GM12878 (cell line): ENCODE measurements at regions not wholly inside any gene's neighbourhood (a gene's known extent, or its start where the extent isn't known, plus 50 kb on each side); places are given as distances from the start of the nearest gene placed in this dataset.

ENCODE experiments used
- HCFC1 ChIP-seq: fragments of 150-350 bp; IDR thresholded peaks from 2 replicates; pipeline ENCODE4 v1.6.1; 2014; ENCODE audit warnings: low read length
- HDAC2 ChIP-seq: fragments of 200-600 bp; sonication (generic); IDR thresholded peaks from 2 replicates; pipeline ENCODE4 v1.6.1; 2017
- HDAC6 ChIP-seq: fragments of 200-600 bp; sonication (generic); IDR thresholded peaks from one replicate; pipeline ENCODE4 v1.8.0; 2017; ENCODE audit warnings: antibody characterized with exemption; ENCODE audit not compliant: unreplicated experiment
- IRF5 ChIP-seq: fragments of 450-650 bp; IDR thresholded peaks from 2 replicates; pipeline ENCODE4 v1.6.1; 2017; ENCODE audit warnings: borderline replicate concordance
- LARP7 ChIP-seq: fragments of 450-650 bp; IDR thresholded peaks from 2 replicates; pipeline ENCODE4 v1.6.1; 2017; ENCODE audit warnings: mild to moderate bottlenecking
- MAX ChIP-seq: IDR thresholded peaks from 2 replicates; pipeline ENCODE4 v1.6.1; 2012; ENCODE audit warnings: low read depth, low read length, improper control_type of control experiment
- MTA2 ChIP-seq: fragments of 450-650 bp; IDR thresholded peaks from 2 replicates; pipeline ENCODE4 v1.6.1; 2016; ENCODE audit warnings: low read depth, mild to moderate bottlenecking, moderate library complexity
- MXI1 ChIP-seq: fragments of 150-350 bp; IDR thresholded peaks from 2 replicates; pipeline ENCODE4 v1.6.1; 2011; ENCODE audit warnings: low read depth, mild to moderate bottlenecking, inconsistent platforms, low read length, improper control_type of control experiment
- POLR2A ChIP-seq: IDR thresholded peaks from 2 replicates; pipeline ENCODE4 v1.6.1; 2011; ENCODE audit warnings: low read depth, mild to moderate bottlenecking, low read length
- POLR2AphosphoS2 ChIP-seq: IDR thresholded peaks from 2 replicates; pipeline ENCODE4 v1.6.1; 2011; ENCODE audit warnings: low read depth, mild to moderate bottlenecking, low read length, improper control_type of control experiment, moderate library complexity
- POLR2AphosphoS5 ChIP-seq: IDR thresholded peaks from 2 replicates; pipeline ENCODE4 v1.6.1; 2011; ENCODE audit warnings: mild to moderate bottlenecking, low read length, inconsistent platforms
- SREBF1 ChIP-seq: IDR thresholded peaks from 2 replicates; pipeline ENCODE4 v1.6.1; 2012; ENCODE audit warnings: mild to moderate bottlenecking, low read length
- STAT3 ChIP-seq: IDR thresholded peaks from 2 replicates; pipeline ENCODE4 v1.6.1; 2011; ENCODE audit warnings: low read depth, low read length, improper control_type of control experiment
- TF ChIP-seq, protein P1 (sequence below), 3 experiments: IDR thresholded peaks in 2 of 3; conservative IDR thresholded peaks in 1 of 3; 2 replicates each; pipeline ENCODE4 v1.5.1; 2011; ENCODE audit warnings: low read depth in 3 of 3, low read length in 3 of 3, mild to moderate bottlenecking in 3 of 3, control low read depth in 2 of 3, moderate library complexity in 2 of 3, inconsistent platforms in 1 of 3, mixed read lengths in 1 of 3; ENCODE audit not compliant: control insufficient read depth in 2 of 3, insufficient read depth in 1 of 3; ENCODE audit errors: extremely low read depth in 1 of 3

DNA sequence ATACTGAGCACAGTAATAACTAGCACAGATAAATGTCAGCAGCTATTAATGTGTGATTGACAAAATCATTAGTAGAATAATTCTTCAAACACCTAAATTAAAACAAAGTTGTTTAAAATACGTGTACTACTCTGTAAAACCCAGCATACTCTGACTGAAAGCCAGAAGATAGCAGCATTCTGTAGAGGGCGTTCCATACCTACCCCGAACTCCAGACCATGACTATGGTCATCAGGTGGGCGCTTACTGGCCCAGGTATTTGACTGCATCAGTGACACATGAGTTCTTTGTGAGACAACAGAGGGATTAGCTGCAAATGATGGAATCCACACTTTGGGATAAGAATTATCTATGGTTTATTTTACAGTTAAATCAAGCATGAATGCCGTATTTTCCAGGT, 139.7 kb upstream of the POGK start:
- TF ChIP-seq, protein P1, sequence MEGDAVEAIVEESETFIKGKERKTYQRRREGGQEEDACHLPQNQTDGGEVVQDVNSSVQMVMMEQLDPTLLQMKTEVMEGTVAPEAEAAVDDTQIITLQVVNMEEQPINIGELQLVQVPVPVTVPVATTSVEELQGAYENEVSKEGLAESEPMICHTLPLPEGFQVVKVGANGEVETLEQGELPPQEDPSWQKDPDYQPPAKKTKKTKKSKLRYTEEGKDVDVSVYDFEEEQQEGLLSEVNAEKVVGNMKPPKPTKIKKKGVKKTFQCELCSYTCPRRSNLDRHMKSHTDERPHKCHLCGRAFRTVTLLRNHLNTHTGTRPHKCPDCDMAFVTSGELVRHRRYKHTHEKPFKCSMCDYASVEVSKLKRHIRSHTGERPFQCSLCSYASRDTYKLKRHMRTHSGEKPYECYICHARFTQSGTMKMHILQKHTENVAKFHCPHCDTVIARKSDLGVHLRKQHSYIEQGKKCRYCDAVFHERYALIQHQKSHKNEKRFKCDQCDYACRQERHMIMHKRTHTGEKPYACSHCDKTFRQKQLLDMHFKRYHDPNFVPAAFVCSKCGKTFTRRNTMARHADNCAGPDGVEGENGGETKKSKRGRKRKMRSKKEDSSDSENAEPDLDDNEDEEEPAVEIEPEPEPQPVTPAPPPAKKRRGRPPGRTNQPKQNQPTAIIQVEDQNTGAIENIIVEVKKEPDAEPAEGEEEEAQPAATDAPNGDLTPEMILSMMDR (IDR thresholded peaks at IDR 0.05 in 2 of 3, conservative IDR thresholded peaks at IDR 0.05 in 1 of 3; ENCODE audit: control insufficient read depth in 2 of 3, extremely low read depth in 1 of 3, insufficient read depth in 1 of 3, low read depth in 3 of 3, low read length in 3 of 3), result no peak
- TF ChIP-seq HDAC2, result no peak
- no peak for TF ChIP-seq HDAC6
- TF ChIP-seq POLR2AphosphoS5, result no peak
- TF ChIP-seq HCFC1, result no peak
- TF ChIP-seq IRF5, result no peak
- no peak for TF ChIP-seq POLR2AphosphoS2
- TF ChIP-seq POLR2A, result no peak
- no peak for TF ChIP-seq MXI1
- no peak for TF ChIP-seq MAX
- TF ChIP-seq STAT3, result no peak
- TF ChIP-seq MTA2, result no peak
- TF ChIP-seq SREBF1, result no peak
- no peak for TF ChIP-seq LARP7
